Cardiac muscle cell (in vitro differentiated cells and primary cell): ENCODE measurements at regions not wholly inside any gene's neighbourhood (a gene's known extent, or its start where the extent isn't known, plus 50 kb on each side); places are given as distances from the start of the nearest gene placed in this dataset.
"Not testable (repeated sequence)": the region's sequence is repeated elsewhere in the genome, so short reads cannot be mapped to it uniquely, and the experiment has no call there.

Experiments
- DNase-seq, 2 donors: peaks; one replicate each; pipeline versions ENCODE4 v3.0.0 to v3.0.0-alpha.2; 2010 to 2017; ENCODE audit warnings: low read depth in 1 of 2, low spot score in 1 of 2
- H3K27ac ChIP-seq: fragments of 200-600 bp; sonication (generic); 2 replicates; pipeline ENCODE4 v1.5.1; 2016
- H3K27me3 ChIP-seq: fragments of 200-600 bp; sonication (generic); 2 replicates; pipeline ENCODE4 v1.6.0; 2016; ENCODE audit warnings: control low read depth
- H3K36me3 ChIP-seq: fragments of 200-600 bp; sonication (generic); 2 replicates; pipeline ENCODE4 v1.5.1; 2016; ENCODE audit warnings: control low read depth
- H3K4me1 ChIP-seq: fragments of 200-600 bp; sonication (generic); 2 replicates; pipeline ENCODE4 v1.8.1; 2017; ENCODE audit warnings: low read depth, mild to moderate bottlenecking, mixed run types
- H3K4me3 ChIP-seq: fragments of 200-600 bp; sonication (generic); 2 replicates; pipeline ENCODE4 v1.5.1; 2016; ENCODE audit warnings: mild to moderate bottlenecking
- H3K9me3 ChIP-seq: fragments of 200-600 bp; sonication (generic); 2 replicates; pipeline ENCODE4 v1.5.1; 2017; ENCODE audit warnings: low read depth, mild to moderate bottlenecking, control low read depth
- TF ChIP-seq, protein P1 (sequence below): IDR thresholded peaks from 2 replicates; pipeline ENCODE4 v1.5.1; 2012; ENCODE audit warnings: low read depth, mild to moderate bottlenecking, low read length

DNA sequence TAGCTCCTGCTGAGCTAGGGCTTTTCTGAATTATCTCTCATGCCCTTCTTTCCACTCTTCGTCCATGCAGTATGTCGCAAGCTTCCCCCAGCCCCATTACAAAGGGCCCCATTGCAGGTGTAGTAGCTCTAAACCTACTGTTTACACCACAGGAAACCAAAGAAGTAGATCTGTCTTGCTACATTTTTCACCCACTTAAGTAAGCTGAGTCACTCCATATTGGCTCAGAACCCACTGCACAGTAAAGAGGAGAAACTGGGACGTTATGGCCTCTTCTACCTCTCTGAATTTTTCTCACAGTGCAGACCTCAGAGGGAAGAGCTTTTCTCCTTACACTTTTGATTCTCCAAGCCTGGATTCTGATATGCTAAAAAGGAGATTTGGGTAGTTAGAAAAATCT is 200.2 kb downstream of the SMARCA1 start:
- H3K27me3 ChIP-seq, result no peaks in the 10 kb centered on the region
- DNase-seq, result no peak
- H3K4me1 ChIP-seq, result no peaks in the 10 kb centered on the region
- H3K4me3 ChIP-seq, result no peak overlapping the region
- TF ChIP-seq, protein P1, sequence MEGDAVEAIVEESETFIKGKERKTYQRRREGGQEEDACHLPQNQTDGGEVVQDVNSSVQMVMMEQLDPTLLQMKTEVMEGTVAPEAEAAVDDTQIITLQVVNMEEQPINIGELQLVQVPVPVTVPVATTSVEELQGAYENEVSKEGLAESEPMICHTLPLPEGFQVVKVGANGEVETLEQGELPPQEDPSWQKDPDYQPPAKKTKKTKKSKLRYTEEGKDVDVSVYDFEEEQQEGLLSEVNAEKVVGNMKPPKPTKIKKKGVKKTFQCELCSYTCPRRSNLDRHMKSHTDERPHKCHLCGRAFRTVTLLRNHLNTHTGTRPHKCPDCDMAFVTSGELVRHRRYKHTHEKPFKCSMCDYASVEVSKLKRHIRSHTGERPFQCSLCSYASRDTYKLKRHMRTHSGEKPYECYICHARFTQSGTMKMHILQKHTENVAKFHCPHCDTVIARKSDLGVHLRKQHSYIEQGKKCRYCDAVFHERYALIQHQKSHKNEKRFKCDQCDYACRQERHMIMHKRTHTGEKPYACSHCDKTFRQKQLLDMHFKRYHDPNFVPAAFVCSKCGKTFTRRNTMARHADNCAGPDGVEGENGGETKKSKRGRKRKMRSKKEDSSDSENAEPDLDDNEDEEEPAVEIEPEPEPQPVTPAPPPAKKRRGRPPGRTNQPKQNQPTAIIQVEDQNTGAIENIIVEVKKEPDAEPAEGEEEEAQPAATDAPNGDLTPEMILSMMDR, result no peak
- H3K36me3 ChIP-seq, result no peaks in the 10 kb centered on the region
- H3K9me3 ChIP-seq, result no peaks in the 10 kb centered on the region
- no peak overlapping the region for H3K27ac ChIP-seq

DNA sequence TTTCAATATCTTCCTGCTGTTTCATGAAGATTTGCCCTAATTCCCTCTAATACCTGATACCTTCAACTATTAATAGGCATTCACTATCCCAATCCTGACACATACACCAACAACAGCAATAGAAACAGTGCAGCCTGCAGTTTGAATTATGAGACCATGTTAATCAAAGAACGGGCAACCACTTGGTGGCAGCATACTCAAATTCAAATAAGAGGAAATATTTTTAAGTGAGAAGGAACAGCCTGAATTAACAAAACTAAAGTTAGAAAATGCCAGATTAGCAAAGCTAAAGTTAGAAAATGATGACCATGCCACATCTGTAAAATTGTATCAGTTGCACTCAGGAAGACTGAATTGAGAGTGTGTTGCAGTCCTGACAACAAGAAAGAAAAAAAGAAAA is 204.9 kb downstream of the SMARCA1 start:
- TF ChIP-seq, protein P1, result peak; percentile 28
- Histone ChIP-seq H3K36me3 (no peaks in the 10 kb centered on the region), H3K9me3 (no peaks in the 10 kb centered on the region), H3K4me3 (no peak overlapping the region), H3K27me3 (no peaks in the 10 kb centered on the region), H3K27ac (no peak overlapping the region), H3K4me1 (no peaks in the 10 kb centered on the region)
- DNase-seq, result peak; percentile 0 to 32

DNA sequence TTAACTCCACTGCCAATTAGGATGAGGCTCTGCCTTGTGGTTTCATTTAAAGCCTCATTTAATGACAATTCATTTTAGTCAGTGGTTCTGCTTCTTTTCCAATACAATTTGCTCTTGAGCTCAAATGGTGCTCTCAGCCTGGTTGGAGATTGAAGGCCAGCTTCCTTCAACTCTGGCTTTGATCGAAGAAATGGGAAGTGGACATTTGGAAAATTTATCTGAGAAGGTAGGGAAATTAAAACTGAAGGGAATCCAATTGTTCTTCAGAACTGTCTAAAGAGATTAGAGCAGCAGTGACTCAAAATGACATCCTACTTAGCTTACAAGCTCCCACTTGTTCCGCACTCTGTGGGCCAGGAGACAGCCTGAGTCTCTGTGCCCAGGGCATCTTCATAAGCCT is 206.8 kb downstream of the SMARCA1 start:
- Histone ChIP-seq H3K4me3 (no peak overlapping the region), H3K4me1 (no peaks in the 10 kb centered on the region), H3K27ac (no peak overlapping the region), H3K36me3 (no peaks in the 10 kb centered on the region), H3K9me3 (no peaks in the 10 kb centered on the region), H3K27me3 (no peaks in the 10 kb centered on the region)
- TF ChIP-seq, protein P1, result no peak
- DNase-seq, result no peak

DNA sequence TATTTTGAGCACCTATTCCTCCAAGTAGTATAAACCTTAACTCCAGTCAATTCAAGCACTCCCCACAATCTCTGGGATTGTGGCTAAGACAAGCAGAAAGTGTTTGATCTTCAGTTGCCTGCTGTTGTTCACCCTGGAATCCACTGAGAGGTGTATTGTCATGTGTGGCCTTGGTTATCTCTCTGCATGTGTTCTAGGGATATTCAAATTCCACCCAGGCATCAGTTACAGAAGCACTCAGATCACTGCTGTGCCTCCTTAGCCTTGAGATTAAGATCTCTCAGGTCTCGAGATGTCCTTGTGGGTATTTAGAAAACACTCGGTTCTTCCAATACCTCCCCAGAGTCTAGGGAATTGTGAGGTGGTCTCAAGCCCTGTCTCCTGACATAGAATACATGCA is 213.3 kb downstream of the SMARCA1 start:
- TF ChIP-seq, protein P1, result no peak
- Histone ChIP-seq H3K27me3 (no peaks in the 10 kb centered on the region), H3K36me3 (no peaks in the 10 kb centered on the region), H3K4me1 (no peaks in the 10 kb centered on the region), H3K27ac (no peak overlapping the region), H3K4me3 (no peak overlapping the region), H3K9me3 (peaks cover 2% of the 10 kb centered on the region)
- DNase-seq, result no peak

DNA sequence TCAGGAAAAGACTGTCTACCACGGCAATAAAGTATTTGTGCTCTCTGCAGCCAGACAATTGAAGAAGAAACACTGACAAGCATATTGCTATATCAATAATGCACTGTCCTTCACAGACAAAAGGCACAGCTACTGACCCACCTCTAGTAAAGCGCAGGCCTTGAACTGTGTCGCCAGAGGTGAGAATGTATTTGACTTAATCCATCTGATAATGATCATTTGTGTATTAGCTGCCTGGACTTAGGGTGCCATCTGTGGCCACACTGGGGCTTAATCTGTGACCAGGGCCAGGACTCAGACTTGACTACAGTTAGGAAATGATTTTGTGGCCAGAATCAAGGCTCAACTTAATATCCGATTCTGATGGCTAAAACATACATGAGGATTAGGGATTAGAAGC is 260.4 kb downstream of the SMARCA1 start:
- Histone ChIP-seq H3K9me3 (no peaks in the 10 kb centered on the region), H3K4me1 (no peaks in the 10 kb centered on the region), H3K27ac (no peak overlapping the region), H3K36me3 (no peaks in the 10 kb centered on the region), H3K4me3 (no peak overlapping the region), H3K27me3 (no peaks in the 10 kb centered on the region)
- TF ChIP-seq, protein P1, result no peak
- no peak for DNase-seq

DNA sequence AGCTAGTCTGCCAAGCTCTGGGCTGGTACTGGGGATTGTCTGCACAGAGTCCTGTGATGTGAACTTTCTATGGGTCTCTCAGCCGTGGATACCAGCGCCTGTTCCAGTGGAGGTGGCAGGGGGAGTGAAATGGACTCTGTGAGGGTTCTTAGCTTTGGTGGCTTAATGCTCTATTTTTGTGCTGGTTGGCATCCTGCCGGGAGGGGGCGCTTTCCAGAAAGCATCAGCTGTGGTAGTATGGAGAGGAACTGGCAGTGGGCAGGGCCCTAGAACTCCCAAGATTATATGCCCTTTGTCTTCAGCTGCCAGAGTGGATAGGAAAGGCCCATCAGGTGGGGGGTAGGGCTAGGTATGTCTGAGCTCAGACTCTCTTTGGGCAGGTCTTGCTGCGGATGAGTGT is 267.8 kb downstream of the SMARCA1 start:
- H3K9me3 ChIP-seq, H3K4me3 ChIP-seq, DNase-seq, H3K36me3 ChIP-seq, H3K27me3 ChIP-seq, H3K4me1 ChIP-seq, H3K27ac ChIP-seq: not testable (repeated sequence)
